Esophagus muscularis mucosa (tissue), 4 donors: ENCODE measurements at regions not wholly inside any gene's neighbourhood (a gene's known extent, or its start where the extent isn't known, plus 50 kb on each side); places are given as distances from the start of the nearest gene placed in this dataset.

Experiments used
- DNase-seq: peaks from one replicate; pipeline ENCODE4 v3.0.0-alpha.2; 2017; ENCODE audit errors: extremely low spot score
- H3K27ac ChIP-seq, 4 donors: fragments of 200-600 bp; sonication (generic); replicated peaks in 1 of 4; 1 replicate in 3 of 4; 2 replicates in 1 of 4; pipeline ENCODE4 v1.5.1; 2016 to 2019; ENCODE audit warnings: mild to moderate bottlenecking in 1 of 4
- H3K27me3 ChIP-seq, 4 donors: fragments of 200-600 bp; sonication (generic); one replicate each; pipeline versions ENCODE4 v1.5.1 to v1.6.0; 2016 to 2019
- H3K36me3 ChIP-seq, 4 donors: fragments of 200-600 bp; sonication (generic); one replicate each; pipeline ENCODE4 v1.5.1; 2016 to 2019
- H3K4me1 ChIP-seq, 4 donors: fragments of 200-600 bp; sonication (generic); one replicate each; pipeline ENCODE4 v1.5.1; 2016 to 2019
- H3K4me3 ChIP-seq, 4 donors: fragments of 200-600 bp; sonication (generic); 1 replicate in 2 of 4; 2 replicates in 2 of 4; pipeline ENCODE4 v1.5.1; 2016 to 2019; ENCODE audit warnings: mild to moderate bottlenecking in 4 of 4, moderate library complexity in 1 of 4
- H3K9me3 ChIP-seq, 4 donors: fragments of 200-600 bp; sonication (generic); 1 replicate in 3 of 4; 2 replicates in 1 of 4; pipeline ENCODE4 v1.5.1; 2016 to 2019
- EP300 ChIP-seq: sonication (generic); formaldehyde crosslinking; IDR thresholded peaks from one replicate; pipeline ENCODE4 v1.6.1; 2017; ENCODE audit warnings: antibody characterized with exemption
- POLR2A ChIP-seq: fragments of 450-650 bp; IDR thresholded peaks from one replicate; pipeline ENCODE4 v1.6.1; 2017; ENCODE audit warnings: antibody characterized with exemption, moderate library complexity, mild to moderate bottlenecking, low read depth
- POLR2AphosphoS5 ChIP-seq, 2 donors: sonication (generic); formaldehyde crosslinking; IDR thresholded peaks; one replicate each; pipeline ENCODE4 v1.6.1; 2017; ENCODE audit warnings: antibody characterized with exemption in 2 of 2
- WGBS: methylation state at CpG from one replicate; pipeline ENCODE4 v1.1.5; 2018; 5-methylcytosine and 5-hydroxymethylcytosine counted together
- intact Hi-C: fragments of 100-400 bp; cut with DNase I; formaldehyde crosslinking; loops from one replicate; pipeline ENCODE4 v1.15.1; 2023
- TF ChIP-seq, protein P1 (sequence below), 3 experiments: fragments of 200-600 bp in 2 of 3; fragments of 450-650 bp in 1 of 3; sonication (generic) in 2 of 3; IDR thresholded peaks; one replicate each; pipeline ENCODE4 v1.5.1; 2017 to 2019; ENCODE audit warnings: antibody characterized with exemption in 3 of 3, mild to moderate bottlenecking in 2 of 3, moderate library complexity in 1 of 3

DNA sequence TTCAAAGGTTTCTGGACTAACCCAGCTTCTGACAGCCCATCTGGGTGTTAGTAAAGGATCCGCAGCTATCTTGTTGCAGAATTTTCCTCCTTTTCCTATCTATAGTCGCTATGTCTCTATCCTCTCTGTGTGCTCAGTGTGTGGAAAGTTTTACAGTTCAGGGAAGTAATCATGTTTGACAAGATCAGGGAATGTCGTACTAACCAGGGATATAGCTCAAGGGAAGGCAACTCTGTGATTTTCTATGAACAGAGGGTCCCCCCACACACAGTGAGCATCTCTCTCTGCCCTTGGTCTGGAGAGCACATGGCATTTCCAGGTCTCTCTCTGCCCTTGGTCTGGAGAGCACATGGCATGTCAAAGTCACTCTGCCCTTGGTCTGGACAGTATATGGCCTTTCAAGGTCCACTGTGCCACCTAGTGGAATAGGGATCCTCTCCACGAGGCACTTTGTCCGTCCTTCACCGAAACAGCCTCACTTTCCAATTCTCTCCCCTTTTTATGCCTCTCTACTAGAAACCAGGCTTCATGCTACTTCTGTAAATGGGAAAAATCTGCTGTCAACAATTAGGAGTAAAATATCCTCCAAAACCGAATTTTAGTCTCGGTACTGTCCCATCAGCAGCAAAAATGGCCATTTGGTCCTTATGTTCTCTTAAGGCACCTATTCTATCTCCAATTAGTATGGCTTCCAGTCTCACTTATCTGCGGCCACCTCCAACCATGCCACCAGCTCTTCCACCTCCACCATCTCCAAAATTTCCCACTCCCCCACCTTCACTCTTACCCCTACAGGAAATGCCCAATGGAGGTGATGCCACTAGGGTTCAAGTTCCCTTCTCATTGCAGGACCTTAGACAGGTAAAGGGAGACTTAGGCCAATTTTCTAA lies 88.7 kb downstream of the IGLL5 start:
- DNase-seq = no peak
- intact Hi-C loops = no loop called here

DNA sequence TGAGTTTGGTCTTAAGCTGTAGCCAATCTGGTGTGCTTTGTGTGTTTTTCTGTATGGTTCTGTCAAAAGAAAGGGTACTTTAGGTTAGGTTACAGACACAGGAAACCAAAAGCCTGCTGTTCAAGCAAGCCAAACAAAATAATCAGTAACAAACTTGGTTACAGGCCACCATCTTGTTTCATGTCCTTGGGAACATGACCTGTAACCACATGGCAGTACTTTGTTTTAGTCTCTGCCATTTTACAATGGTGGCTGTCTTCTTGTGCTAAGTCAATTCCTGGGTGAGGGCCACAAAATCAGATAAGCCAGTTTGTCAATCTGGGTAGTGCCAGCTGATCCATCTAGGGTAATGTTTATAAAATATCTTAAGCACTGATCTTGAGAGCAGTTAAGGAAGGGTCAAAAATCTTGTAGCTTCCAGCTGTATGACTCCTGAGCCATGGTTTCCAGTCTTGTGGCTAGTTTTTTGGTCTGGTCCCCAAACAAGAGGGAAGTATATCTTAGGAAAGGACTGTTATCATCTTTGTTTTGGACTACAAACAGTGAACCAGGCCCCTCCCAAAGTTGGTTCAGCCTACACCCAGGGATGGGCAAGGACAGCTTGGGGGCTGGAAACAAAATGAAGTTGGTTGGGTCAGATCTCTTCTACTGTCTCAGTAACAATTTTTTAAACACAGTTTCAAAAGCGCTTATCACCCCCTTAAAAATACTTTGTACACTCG lies 90.0 kb downstream of the IGLL5 start:
- Histone ChIP-seq H3K9me3 (peaks cover 0 to 12% (median 2%) of the 10 kb centered on the region in 4 donors), H3K27ac (no peak overlapping the region), H3K36me3 (no peaks in the 10 kb centered on the region), H3K4me3 (no peak overlapping the region), H3K27me3 (no peaks in the 10 kb centered on the region), H3K4me1 (no peaks in the 10 kb centered on the region)
- intact Hi-C loops = no loop called here
- TF ChIP-seq, protein P1, sequence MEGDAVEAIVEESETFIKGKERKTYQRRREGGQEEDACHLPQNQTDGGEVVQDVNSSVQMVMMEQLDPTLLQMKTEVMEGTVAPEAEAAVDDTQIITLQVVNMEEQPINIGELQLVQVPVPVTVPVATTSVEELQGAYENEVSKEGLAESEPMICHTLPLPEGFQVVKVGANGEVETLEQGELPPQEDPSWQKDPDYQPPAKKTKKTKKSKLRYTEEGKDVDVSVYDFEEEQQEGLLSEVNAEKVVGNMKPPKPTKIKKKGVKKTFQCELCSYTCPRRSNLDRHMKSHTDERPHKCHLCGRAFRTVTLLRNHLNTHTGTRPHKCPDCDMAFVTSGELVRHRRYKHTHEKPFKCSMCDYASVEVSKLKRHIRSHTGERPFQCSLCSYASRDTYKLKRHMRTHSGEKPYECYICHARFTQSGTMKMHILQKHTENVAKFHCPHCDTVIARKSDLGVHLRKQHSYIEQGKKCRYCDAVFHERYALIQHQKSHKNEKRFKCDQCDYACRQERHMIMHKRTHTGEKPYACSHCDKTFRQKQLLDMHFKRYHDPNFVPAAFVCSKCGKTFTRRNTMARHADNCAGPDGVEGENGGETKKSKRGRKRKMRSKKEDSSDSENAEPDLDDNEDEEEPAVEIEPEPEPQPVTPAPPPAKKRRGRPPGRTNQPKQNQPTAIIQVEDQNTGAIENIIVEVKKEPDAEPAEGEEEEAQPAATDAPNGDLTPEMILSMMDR (IDR thresholded peaks at IDR 0.05) = no peak
- TF ChIP-seq POLR2AphosphoS5 (IDR thresholded peaks at IDR 0.05) (no peak), EP300 (no peak), POLR2A (no peak)
- DNase-seq = no peak
- 88% methylated on average over 2 of the region's 2 CpGs for whole genome bisulfite sequencing

More for the DNA sequence above, 88.7 kb downstream of the IGLL5 start:
- WGBS = 86% methylated on average over 9 of the region's 9 CpGs
- H3K4me1 ChIP-seq = no peaks in the 10 kb centered on the region
- no peaks in the 10 kb centered on the region for H3K36me3 ChIP-seq
- no peak for TF ChIP-seq EP300
- no peak for TF ChIP-seq POLR2A
- TF ChIP-seq, protein P1 (IDR thresholded peaks at IDR 0.05) = no peak
- no peak for TF ChIP-seq POLR2AphosphoS5 (IDR thresholded peaks at IDR 0.05)
- peaks cover 0 to 12% (median 2%) of the 10 kb centered on the region in 4 donors for H3K9me3 ChIP-seq
- H3K27ac ChIP-seq = no peak overlapping the region
- H3K4me3 ChIP-seq = no peak overlapping the region
- no peaks in the 10 kb centered on the region for H3K27me3 ChIP-seq

DNA sequence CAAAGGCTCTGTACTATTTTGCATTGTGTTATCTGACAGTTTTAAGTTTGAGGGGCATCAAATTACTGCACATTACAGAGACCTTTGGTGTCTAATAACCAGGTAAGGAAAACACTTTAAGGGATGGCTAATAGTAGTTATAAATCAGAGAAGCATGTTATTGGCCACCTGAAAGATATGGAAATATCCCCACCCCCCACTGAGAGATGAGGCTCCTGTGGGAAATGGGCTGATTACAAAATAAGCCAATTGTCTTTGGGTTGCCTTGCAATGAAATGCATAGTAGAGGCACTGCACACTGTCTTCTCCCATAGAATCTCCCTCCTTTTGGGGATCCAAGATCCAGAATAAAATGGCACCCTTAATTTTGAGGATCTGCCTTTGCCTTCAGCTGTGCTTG lies 91.0 kb downstream of the IGLL5 start:
- Histone ChIP-seq H3K27me3 (no peaks in the 10 kb centered on the region), H3K36me3 (no peaks in the 10 kb centered on the region), H3K27ac (no peak overlapping the region), H3K9me3 (peaks cover 0 to 12% (median 2%) of the 10 kb centered on the region in 4 donors), H3K4me1 (no peaks in the 10 kb centered on the region), H3K4me3 (no peak overlapping the region)
- TF ChIP-seq POLR2A (no peak), POLR2AphosphoS5 (IDR thresholded peaks at IDR 0.05) (no peak), EP300 (no peak)
- TF ChIP-seq, protein P1 (IDR thresholded peaks at IDR 0.05) = no peak
- intact Hi-C loops = no loop called here
- DNase-seq = no peak

DNA sequence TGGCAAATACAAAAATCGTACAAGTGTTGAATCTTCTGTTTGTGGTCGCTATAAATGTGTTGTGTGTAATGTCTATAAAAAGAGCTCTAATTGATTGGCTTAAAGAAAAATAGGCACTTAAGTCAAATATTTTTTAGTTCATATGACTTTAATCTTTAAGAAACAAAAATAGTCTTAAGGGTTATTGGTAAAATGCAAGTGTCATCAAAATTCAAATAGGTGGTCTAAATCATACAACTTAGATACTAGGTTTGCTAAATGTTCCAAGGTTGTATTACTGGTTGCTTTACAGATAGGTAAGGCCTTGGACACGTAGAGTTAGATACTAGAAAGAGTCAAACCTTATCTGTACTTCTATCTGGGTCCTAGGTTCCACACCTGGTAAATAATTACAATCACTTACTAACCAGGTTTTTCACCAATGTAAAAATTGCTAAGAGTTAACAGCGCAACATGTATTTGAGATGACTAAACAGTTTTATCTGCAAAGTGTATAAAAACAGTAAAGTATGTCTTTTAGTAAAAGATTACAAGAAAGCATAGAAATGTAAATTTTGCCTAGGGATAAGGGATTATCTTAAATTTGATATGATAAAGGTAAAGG lies 91.1 kb upstream of the GNAZ start:
- peaks cover 0 to 12% (median 2%) of the 10 kb centered on the region in 4 donors for H3K9me3 ChIP-seq
- TF ChIP-seq EP300 (no peak), POLR2A (no peak), POLR2AphosphoS5 (IDR thresholded peaks at IDR 0.05) (no peak)
- TF ChIP-seq, protein P1 (IDR thresholded peaks at IDR 0.05) = no peak
- H3K27ac ChIP-seq = no peak overlapping the region
- intact Hi-C loops = no loop called here
- no peaks in the 10 kb centered on the region for H3K36me3 ChIP-seq
- H3K4me3 ChIP-seq = no peak overlapping the region
- WGBS = 64% methylated on average over 4 of the region's 4 CpGs
- no peak for DNase-seq
- H3K27me3 ChIP-seq = no peaks in the 10 kb centered on the region
- H3K4me1 ChIP-seq = no peaks in the 10 kb centered on the region
